Fibroblast of mammary gland (primary cell): ENCODE measurements at regions not wholly inside any gene's neighbourhood (a gene's known extent, or its start where the extent isn't known, plus 50 kb on each side); places are given as distances from the start of the nearest gene placed in this dataset.

Experiments used
- DNase-seq: peaks from one replicate; pipeline ENCODE4 v3.0.0-alpha.2; 2010; ENCODE audit warnings: low read depth
- H3K4me3 ChIP-seq: 2 replicates; pipeline ENCODE4 v1.5.1; 2011; ENCODE audit warnings: low read depth, mild to moderate bottlenecking, low read length, moderate library complexity; ENCODE audit not compliant: control insufficient read depth
- CTCF ChIP-seq: conservative IDR thresholded peaks from 2 replicates; pipeline ENCODE4 v1.5.1; 2011; ENCODE audit warnings: low read depth, low read length, inconsistent platforms; ENCODE audit not compliant: control insufficient read depth, insufficient read depth

- TF ChIP-seq CTCF: no peak
- DNase-seq: peak; percentile 64
- no peak overlapping the region for H3K4me3 ChIP-seq
These were observed 164.7 kb downstream of the ABCA8 start for GRCh38 chr17:68790492-68790891.

- no peak for DNase-seq
- no peak for TF ChIP-seq CTCF
- H3K4me3 ChIP-seq: no peak overlapping the region
These were observed 165.8 kb downstream of the ABCA8 start for GRCh38 chr17:68789203-68789962.

GRCh38 chr17:68785565-68786486 lies 169.4 kb downstream of the ABCA8 start:
- no peak for DNase-seq
- no peak for TF ChIP-seq CTCF
- no peak overlapping the region for H3K4me3 ChIP-seq

DNA sequence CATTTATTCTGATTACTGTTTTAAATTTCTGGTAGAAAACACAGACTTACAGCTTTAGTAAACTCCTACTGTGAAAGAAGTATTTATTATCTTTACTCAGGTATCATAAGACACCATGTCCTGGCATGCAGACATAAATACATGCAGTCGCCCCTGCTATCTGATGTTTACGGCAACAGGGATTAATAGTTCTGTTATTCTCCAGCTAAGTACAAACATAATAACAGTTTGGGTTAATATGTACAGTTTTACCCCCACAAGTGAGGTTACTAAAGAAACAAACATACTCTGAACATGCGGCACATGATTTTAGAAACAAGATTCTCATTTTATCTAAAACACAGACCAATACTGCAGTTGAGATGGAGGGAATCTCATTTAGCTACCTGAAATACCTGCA lies 170.8 kb downstream of the ABCA8 start:
- TF ChIP-seq CTCF: no peak
- no peak overlapping the region for H3K4me3 ChIP-seq
- no peak for DNase-seq

GRCh38 chr17:68783861-68784260 lies 171.3 kb downstream of the ABCA8 start:
- DNase-seq: no peak
- no peak for TF ChIP-seq CTCF
- H3K4me3 ChIP-seq: no peak overlapping the region

GRCh38 chr17:68782789-68783188 lies 172.4 kb downstream of the ABCA8 start:
- peak; percentile 93 for DNase-seq
- TF ChIP-seq CTCF: no peak
- H3K4me3 ChIP-seq: no peak overlapping the region
